T-cell (primary cell): ENCODE measurements at regions not wholly inside any gene's neighbourhood (a gene's known extent, or its start where the extent isn't known, plus 50 kb on each side); places are given as distances from the start of the nearest gene placed in this dataset.

Source experiments
- ATAC-seq, 4 experiments: fragments of 200-7000 bp in 3 of 4; fragments of 150-1000 bp in 1 of 4; cut with Tn5 transposase; replicated peaks in 1 of 4; 1 replicate in 3 of 4; 2 replicates in 1 of 4; pipeline ENCODE4 v1.10.0; 2021; ENCODE audit warnings: moderate library complexity in 3 of 4, mild to moderate bottlenecking in 2 of 4, moderate number of reproducible peaks in 1 of 4
- CTCF ChIA-PET, 2 donors: fragments of 300-600 bp; sonication (Branson Sonifier 250); formaldehyde crosslinking; loops; one replicate each; lab custom pipeline; 2022; ENCODE audit warnings: antibody characterized with exemption in 2 of 2; lab: Charles Lee
- POLR2A ChIA-PET, 2 donors: fragments of 300-600 bp; sonication (Branson Sonifier 250); formaldehyde crosslinking; loops; one replicate each; lab custom pipeline; 2022; ENCODE audit warnings: antibody characterized with exemption in 2 of 2; lab: Charles Lee
- DNase-seq, 35 experiments: peaks; one replicate each; pipeline versions ENCODE4 v3.0.0 to v3.0.0-alpha.2; 2013 to 2023
- H3K27ac ChIP-seq: one replicate; pipeline ENCODE4 v1.5.1; 2013; ENCODE audit warnings: low read length
- H3K27me3 ChIP-seq, 2 experiments: replicated peaks in 1 of 2; 1 replicate in 1 of 2; 2 replicates in 1 of 2; pipeline versions ENCODE4 v1.6.1 to v1.7.0; 2013; ENCODE audit warnings: low read length in 1 of 2, mixed read lengths in 1 of 2; ENCODE audit not compliant: control insufficient read depth in 2 of 2, insufficient read depth in 2 of 2; ENCODE audit errors: extremely low read depth in 1 of 2
- H3K36me3 ChIP-seq, 2 donors: 1 replicate in 1 of 2; 2 replicates in 1 of 2; pipeline versions ENCODE4 v1.6.1 to v1.7.0; 2013; ENCODE audit warnings: low read length in 1 of 2; ENCODE audit not compliant: control insufficient read depth in 2 of 2, insufficient read depth in 1 of 2; ENCODE audit errors: extremely low read depth in 1 of 2
- H3K4me1 ChIP-seq, 2 experiments: 1 replicate in 1 of 2; 2 replicates in 1 of 2; pipeline versions ENCODE4 v1.6.1 to v1.7.0; 2013; ENCODE audit warnings: low read length in 2 of 2, mixed read lengths in 1 of 2; ENCODE audit not compliant: insufficient read depth in 2 of 2, control insufficient read depth in 1 of 2; ENCODE audit errors: extremely low read depth in 1 of 2
- H3K4me3 ChIP-seq, 2 donors: 1 replicate in 1 of 2; 2 replicates in 1 of 2; pipeline versions ENCODE4 v1.5.1 to v1.7.0; 2013; ENCODE audit warnings: mild to moderate bottlenecking in 2 of 2, low read length in 1 of 2, moderate library complexity in 1 of 2; ENCODE audit not compliant: control insufficient read depth in 1 of 2; ENCODE audit errors: extremely low read depth in 1 of 2
- H3K9me3 ChIP-seq: 2 replicates; pipeline ENCODE4 v1.7.0; 2013
- H3K27ac Mint-ChIP-seq, 2 donors: one replicate each; pipeline ENCODE4 v1.8.0; 2020 to 2021; ENCODE audit warnings: mild to moderate bottlenecking in 2 of 2, mixed read lengths in 2 of 2
- H3K27me3 Mint-ChIP-seq, 2 donors: one replicate each; pipeline ENCODE4 v1.8.0; 2021 to 2022; ENCODE audit warnings: mixed read lengths in 2 of 2
- H3K36me3 Mint-ChIP-seq: one replicate; pipeline ENCODE4 v1.8.0; 2021; ENCODE audit warnings: mixed read lengths
- H3K4me1 Mint-ChIP-seq, 3 donors: one replicate each; pipeline ENCODE4 v1.8.0; 2020 to 2022; ENCODE audit warnings: mixed read lengths in 3 of 3, mild to moderate bottlenecking in 1 of 3
- H3K4me3 Mint-ChIP-seq, 3 donors: one replicate each; pipeline ENCODE4 v1.8.0; 2020 to 2022; ENCODE audit warnings: mild to moderate bottlenecking in 3 of 3, mixed read lengths in 3 of 3, moderate library complexity in 3 of 3
- H3K9me3 Mint-ChIP-seq, 3 donors: one replicate each; pipeline ENCODE4 v1.8.0; 2020 to 2022; ENCODE audit warnings: mixed read lengths in 3 of 3
- WGBS: methylation state at CpG from one replicate; pipeline ENCODE4 v1.1.5; 2013; ENCODE audit warnings: missing lambda C conversion rate; ENCODE audit not compliant: insufficient coverage; 5-methylcytosine and 5-hydroxymethylcytosine counted together

GRCh38 chr2:18706001-18706400, 116.6 kb upstream of the NT5C1B start:
- H3K4me3 ChIP-seq = no peak overlapping the region
- no peak for ATAC-seq
- Mint-ChIP-seq H3K9me3 (peaks cover 0 to 4% (median 0%) of the 10 kb centered on the region in 3 donors), H3K36me3 (no peaks in the 10 kb centered on the region), H3K27ac (no peak overlapping the region), H3K27me3 (no peaks in the 10 kb centered on the region), H3K4me1 (peaks cover 0 to 2% (median 0%) of the 10 kb centered on the region in 3 donors), H3K4me3 (no peak overlapping the region)
- ChIA-PET CTCF (interaction anchor here in 1 of 2 donors (0.6 kb wide), 1 partner anchor 386 kb away, joined by 3 read pairs; no protein-coding TSS in a partner anchor), POLR2A (no interaction called here)
- no peaks in the 10 kb centered on the region for H3K36me3 ChIP-seq
- DNase-seq = no peak
- WGBS = no CpG with 5 or more reads among the region's 2 CpGs
- no peak overlapping the region for H3K27ac ChIP-seq
- H3K9me3 ChIP-seq = no peaks in the 10 kb centered on the region
- no peaks in the 10 kb centered on the region for H3K4me1 ChIP-seq
- H3K27me3 ChIP-seq = no peaks in the 10 kb centered on the region

DNA sequence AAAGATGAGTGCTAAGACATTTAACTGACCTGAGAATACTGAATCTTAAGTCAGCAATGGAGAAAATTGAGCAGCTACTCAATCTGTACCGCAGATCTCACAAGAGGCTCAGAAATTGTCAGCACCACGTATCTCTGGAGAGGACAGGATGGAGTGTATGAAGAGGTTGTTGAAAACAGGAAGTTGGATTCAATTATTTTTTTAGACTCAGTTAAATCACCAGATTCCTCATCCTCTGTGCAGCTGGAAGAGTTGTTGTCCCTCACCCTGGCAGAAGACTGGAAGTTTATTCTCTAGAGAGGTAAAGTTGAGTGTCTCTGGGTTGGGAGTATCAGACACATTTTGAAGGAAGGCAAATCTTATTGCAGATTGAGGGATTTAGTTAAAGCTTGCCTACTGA, 114.9 kb upstream of the NT5C1B start:
- Histone ChIP-seq H3K9me3 (no peaks in the 10 kb centered on the region), H3K4me3 (no peak overlapping the region), H3K36me3 (no peaks in the 10 kb centered on the region), H3K27ac (no peak overlapping the region), H3K4me1 (no peaks in the 10 kb centered on the region), H3K27me3 (no peaks in the 10 kb centered on the region)
- Mint-ChIP-seq H3K27ac (peak overlapping the region in 1 of 2 donors; percentile 5), H3K4me3 (no peak overlapping the region), H3K9me3 (peaks cover 0 to 3% (median 0%) of the 10 kb centered on the region in 3 donors), H3K4me1 (peaks cover 0 to 2% (median 0%) of the 10 kb centered on the region in 3 donors), H3K36me3 (no peaks in the 10 kb centered on the region), H3K27me3 (no peaks in the 10 kb centered on the region)
- ChIA-PET POLR2A (no interaction called here), CTCF (no interaction called here)
- no peak for DNase-seq
- 71% methylated on average over 1 of the region's 2 CpGs for WGBS
- no peak for ATAC-seq

DNA sequence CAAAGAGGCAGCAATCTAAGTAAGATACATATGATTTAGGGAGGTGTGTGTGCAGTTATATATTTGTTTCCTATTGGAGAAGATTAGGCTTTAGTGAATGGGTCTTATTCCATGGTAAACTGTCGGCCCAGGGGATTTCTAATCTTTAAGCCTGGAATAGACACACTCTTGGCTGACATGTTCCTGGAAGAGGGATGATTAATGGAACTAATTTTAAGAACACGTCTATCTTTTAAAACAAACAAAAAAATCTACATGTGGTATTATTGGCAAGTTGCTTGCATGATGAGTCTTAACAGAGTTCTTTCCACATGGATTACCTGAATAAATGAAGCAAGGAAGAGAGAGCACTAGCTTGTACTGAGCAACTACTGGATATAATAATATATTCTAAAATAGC, 114.2 kb upstream of the NT5C1B start:
- H3K4me1 ChIP-seq = no peaks in the 10 kb centered on the region
- H3K27me3 Mint-ChIP-seq = no peaks in the 10 kb centered on the region
- H3K4me3 Mint-ChIP-seq = no peak overlapping the region
- no CpG with 5 or more reads among the region's 2 CpGs for WGBS
- H3K9me3 Mint-ChIP-seq = no peaks in the 10 kb centered on the region
- DNase-seq (no peak), ATAC-seq (no peak)
- H3K9me3 ChIP-seq = no peaks in the 10 kb centered on the region
- no peak overlapping the region for H3K27ac ChIP-seq
- POLR2A ChIA-PET = no interaction called here
- H3K27me3 ChIP-seq = no peaks in the 10 kb centered on the region
- no peaks in the 10 kb centered on the region for H3K36me3 Mint-ChIP-seq
- H3K4me1 Mint-ChIP-seq = peaks cover 0 to 2% (median 0%) of the 10 kb centered on the region in 3 donors
- no peak overlapping the region for H3K27ac Mint-ChIP-seq
- no peaks in the 10 kb centered on the region for H3K36me3 ChIP-seq
- H3K4me3 ChIP-seq = no peak overlapping the region
- CTCF ChIA-PET = no interaction called here

- Histone ChIP-seq H3K36me3 (no peaks in the 10 kb centered on the region), H3K9me3 (no peaks in the 10 kb centered on the region), H3K27me3 (no peaks in the 10 kb centered on the region), H3K4me1 (no peaks in the 10 kb centered on the region), H3K27ac (no peak overlapping the region), H3K4me3 (no peak overlapping the region)
- ATAC-seq (no peak), DNase-seq (no peak)
- Mint-ChIP-seq H3K4me1 (peaks cover 0 to 2% (median 0%) of the 10 kb centered on the region in 3 donors), H3K9me3 (no peaks in the 10 kb centered on the region), H3K27ac (no peak overlapping the region), H3K4me3 (no peak overlapping the region), H3K27me3 (no peaks in the 10 kb centered on the region), H3K36me3 (peaks cover under 1% of the 10 kb centered on the region)
- CTCF ChIA-PET = no interaction called here
- POLR2A ChIA-PET = no interaction called here
Observed at GRCh38 chr2:18701981-18702380, 112.6 kb upstream of the NT5C1B start.

GRCh38 chr2:18701546-18701945, 112.2 kb upstream of the NT5C1B start:
- H3K27ac Mint-ChIP-seq = no peak overlapping the region
- Histone ChIP-seq H3K9me3 (no peaks in the 10 kb centered on the region), H3K4me3 (no peak overlapping the region), H3K36me3 (no peaks in the 10 kb centered on the region), H3K27me3 (no peaks in the 10 kb centered on the region), H3K4me1 (no peaks in the 10 kb centered on the region), H3K27ac (no peak overlapping the region)
- no peaks in the 10 kb centered on the region for H3K9me3 Mint-ChIP-seq
- H3K4me1 Mint-ChIP-seq = peaks cover 0 to 2% (median 0%) of the 10 kb centered on the region in 3 donors
- DNase-seq = no peak
- no peaks in the 10 kb centered on the region for H3K27me3 Mint-ChIP-seq
- no peak overlapping the region for H3K4me3 Mint-ChIP-seq
- WGBS = no CpG with 5 or more reads among the region's 2 CpGs
- ATAC-seq = no peak
- POLR2A ChIA-PET = no interaction called here
- peaks cover 5% of the 10 kb centered on the region for H3K36me3 Mint-ChIP-seq
- CTCF ChIA-PET = no interaction called here

GRCh38 chr2:18690342-18690741, 101.0 kb upstream of the NT5C1B start:
- no peaks in the 10 kb centered on the region for H3K4me1 Mint-ChIP-seq
- no peaks in the 10 kb centered on the region for H3K36me3 ChIP-seq
- H3K4me1 ChIP-seq = no peaks in the 10 kb centered on the region
- CTCF ChIA-PET = interaction anchor here in 1 of 2 donors (0.9 kb wide), 1 partner anchor 1174 kb away, joined by 3 read pairs; no protein-coding TSS in a partner anchor
- DNase-seq (no peak), ATAC-seq (no peak)
- H3K9me3 ChIP-seq = no peaks in the 10 kb centered on the region
- peaks cover 0 to 4% (median 4%) of the 10 kb centered on the region in 3 donors for H3K9me3 Mint-ChIP-seq
- no peak overlapping the region for H3K27ac ChIP-seq
- H3K27ac Mint-ChIP-seq = no peak overlapping the region
- POLR2A ChIA-PET = no interaction called here
- no peaks in the 10 kb centered on the region for H3K27me3 Mint-ChIP-seq
- no peak overlapping the region for H3K4me3 Mint-ChIP-seq
- no peaks in the 10 kb centered on the region for H3K27me3 ChIP-seq
- WGBS = 90% methylated on average over 5 of the region's 6 CpGs
- no peak overlapping the region for H3K4me3 ChIP-seq
- H3K36me3 Mint-ChIP-seq = peaks cover 35% of the 10 kb centered on the region
